ENCODE measurements at regions not wholly inside any gene's neighbourhood (a gene's known extent, or its start where the extent isn't known, plus 50 kb on each side); places are given as distances from the start of the nearest gene placed in this dataset.
"Not testable (repeated sequence)": the region's sequence is repeated elsewhere in the genome, so short reads cannot be mapped to it uniquely, and the experiment has no call there.

DNA sequence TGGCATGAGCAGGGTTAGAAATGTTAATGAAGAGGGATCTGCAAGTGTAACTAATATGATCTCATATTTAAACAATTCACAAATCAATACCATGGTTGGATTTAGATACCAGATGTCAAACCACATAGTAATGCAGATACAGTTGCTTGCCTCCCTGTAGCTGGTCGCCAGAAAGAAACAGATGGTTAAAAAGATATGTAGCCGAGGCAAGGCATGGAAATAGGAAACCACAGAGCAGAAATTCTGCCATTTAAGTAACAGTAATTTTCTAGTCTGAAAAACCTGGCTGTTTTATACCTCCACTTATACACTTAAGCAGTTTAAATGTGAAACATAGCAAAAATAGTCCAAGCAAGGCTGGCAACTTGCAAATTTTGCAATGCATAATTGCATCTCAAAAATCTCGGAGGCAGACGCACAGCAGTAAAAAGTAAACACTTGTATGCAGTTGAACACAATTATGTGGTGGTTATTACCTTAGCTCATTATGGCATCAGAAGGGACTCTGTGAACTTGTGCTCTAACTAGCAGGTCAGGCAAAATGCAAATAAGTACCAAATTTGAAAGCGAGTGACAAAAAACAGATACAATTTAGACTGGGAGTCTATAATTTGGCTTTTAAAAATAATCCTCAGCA lies 126.8 kb downstream of the NAA11 start:
- POLR2A ChIA-PET = no interaction called here
- Histone ChIP-seq H3K27ac (ENCODE audit: low read depth, low read length) (no peak overlapping the region), H3K4me3 (ENCODE audit: low read depth, low read length) (no peak overlapping the region), H3K27me3 (ENCODE audit: control insufficient read depth, insufficient read depth, low read length) (no peaks in the 10 kb centered on the region), H3K9me3 (ENCODE audit: control insufficient read depth, insufficient read depth, low read length) (no peaks in the 10 kb centered on the region)
- CTCF ChIA-PET = no interaction called here
- no peak for TF ChIP-seq CTCF (IDR thresholded peaks at IDR 0.05; ENCODE audit: low read depth, low read length)
- DNase-seq (ENCODE audit: low read depth, low spot score) = no peak

- ChIA-PET POLR2A (no interaction called here), CTCF (no interaction called here)
Measured at GRCh38 chr4:79197275-79198009, 128.4 kb downstream of the NAA11 start.

DNA sequence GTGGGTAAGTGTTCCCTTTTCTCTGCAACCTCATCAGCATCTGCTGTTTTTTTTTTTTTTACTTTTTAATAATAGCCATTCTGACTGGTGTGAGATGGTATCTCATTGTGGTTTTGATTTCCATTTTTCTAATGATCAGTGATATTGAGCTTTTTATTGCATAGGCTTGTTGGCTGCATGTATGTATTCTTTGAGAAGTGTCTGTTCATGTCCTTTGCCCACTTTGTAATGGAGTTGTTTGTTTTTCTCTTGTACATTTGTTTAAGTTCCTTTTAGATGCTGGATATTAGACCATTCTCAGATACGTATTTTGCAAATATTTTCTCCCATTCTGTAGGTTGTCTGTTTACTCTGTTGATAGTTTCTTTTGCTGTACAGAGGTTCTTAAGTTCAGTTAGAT lies 134.6 kb downstream of the NAA11 start:
- H3K4me3 ChIP-seq (ENCODE audit: low read depth, low read length); DNase-seq (ENCODE audit: low read depth, low spot score); H3K27me3 ChIP-seq (ENCODE audit: control insufficient read depth, insufficient read depth, low read length); CTCF ChIA-PET; POLR2A ChIA-PET; H3K9me3 ChIP-seq (ENCODE audit: control insufficient read depth, insufficient read depth, low read length); H3K27ac ChIP-seq (ENCODE audit: low read depth, low read length): not testable (repeated sequence)

More at GRCh38 chr4:79197275-79198009, 128.4 kb downstream of the NAA11 start:
- no peak for TF ChIP-seq CTCF (IDR thresholded peaks at IDR 0.05; ENCODE audit: low read depth, low read length)
- Histone ChIP-seq H3K4me3 (ENCODE audit: low read depth, low read length) (no peak overlapping the region), H3K27me3 (ENCODE audit: control insufficient read depth, insufficient read depth, low read length) (no peaks in the 10 kb centered on the region), H3K9me3 (ENCODE audit: control insufficient read depth, insufficient read depth, low read length) (no peaks in the 10 kb centered on the region), H3K27ac (ENCODE audit: low read depth, low read length) (no peak overlapping the region)
- DNase-seq (ENCODE audit: low read depth, low spot score) = no peak

DNA sequence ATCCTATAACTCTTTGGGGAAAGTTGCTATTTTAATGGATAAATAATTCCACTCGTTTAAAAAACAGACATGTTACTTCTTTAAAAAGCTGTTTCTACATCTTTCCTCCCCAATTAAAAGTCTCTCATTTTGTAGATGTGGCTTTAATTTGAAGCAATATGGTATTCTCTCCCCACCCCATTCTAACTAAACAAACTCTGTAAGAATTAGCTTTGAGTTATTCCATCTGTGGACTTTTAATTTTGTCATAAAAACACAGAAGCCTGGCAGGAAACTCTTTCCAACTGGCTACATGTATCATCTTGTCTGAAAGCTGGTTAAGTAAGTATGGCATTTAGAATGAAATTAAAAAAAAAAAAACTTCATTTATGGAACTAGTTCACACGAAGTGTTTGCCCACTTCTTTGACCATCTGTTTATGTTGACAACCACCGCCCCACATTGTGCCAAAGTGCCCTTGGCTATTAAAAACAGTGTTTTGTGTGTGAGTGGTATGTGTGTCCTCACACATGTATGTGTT lies 140.3 kb downstream of the NAA11 start:
- Histone ChIP-seq H3K9me3 (ENCODE audit: control insufficient read depth, insufficient read depth, low read length) (no peaks in the 10 kb centered on the region; the same call in 1 of the 2 replicates), H3K27me3 (ENCODE audit: control insufficient read depth, insufficient read depth, low read length) (no peaks in the 10 kb centered on the region), H3K27ac (ENCODE audit: low read depth, low read length) (no peak overlapping the region), H3K4me3 (ENCODE audit: low read depth, low read length) (no peak overlapping the region)
- no peak for DNase-seq (ENCODE audit: low read depth, low spot score)
- ChIA-PET POLR2A (no interaction called here), CTCF (no interaction called here)
- TF ChIP-seq CTCF (IDR thresholded peaks at IDR 0.05; ENCODE audit: low read depth, low read length) = no peak

GRCh38 chr4:79184476-79184875 lies 141.4 kb downstream of the NAA11 start:
- ChIA-PET POLR2A (no interaction called here), CTCF (no interaction called here)
- Histone ChIP-seq H3K4me3 (ENCODE audit: low read depth, low read length) (no peak overlapping the region), H3K9me3 (ENCODE audit: control insufficient read depth, insufficient read depth, low read length) (no peaks in the 10 kb centered on the region; the same call in 1 of the 2 replicates), H3K27me3 (ENCODE audit: control insufficient read depth, insufficient read depth, low read length) (no peaks in the 10 kb centered on the region), H3K27ac (ENCODE audit: low read depth, low read length) (no peak overlapping the region)
- no peak for DNase-seq (ENCODE audit: low read depth, low spot score)
- no peak for TF ChIP-seq CTCF (IDR thresholded peaks at IDR 0.05; ENCODE audit: low read depth, low read length)

Measured in AG04450 (cell line).